Endothelial cell (in vitro differentiated cells): ENCODE measurements at regions not wholly inside any gene's neighbourhood (a gene's known extent, or its start where the extent isn't known, plus 50 kb on each side); places are given as distances from the start of the nearest gene placed in this dataset.

Source experiments
- DNase-seq: peaks from one replicate; pipeline ENCODE4 v3.0.0; 2021; ENCODE audit warnings: low spot score
- H3K27ac Mint-ChIP-seq: one replicate; pipeline ENCODE4 v1.8.0; 2021; ENCODE audit warnings: mixed read lengths, inconsistent platforms; ENCODE audit not compliant: unreplicated experiment
- H3K27me3 Mint-ChIP-seq: one replicate; pipeline ENCODE4 v1.8.0; 2021; ENCODE audit warnings: mild to moderate bottlenecking, moderate library complexity, mixed read lengths, inconsistent platforms; ENCODE audit not compliant: unreplicated experiment
- H3K36me3 Mint-ChIP-seq: one replicate; pipeline ENCODE4 v1.8.0; 2021; ENCODE audit warnings: mild to moderate bottlenecking, low read depth, mixed read lengths, inconsistent platforms; ENCODE audit not compliant: unreplicated experiment
- H3K4me1 Mint-ChIP-seq: one replicate; pipeline ENCODE4 v1.8.0; 2021; ENCODE audit warnings: mild to moderate bottlenecking, mixed read lengths, inconsistent platforms; ENCODE audit not compliant: unreplicated experiment
- H3K4me3 Mint-ChIP-seq: one replicate; pipeline ENCODE4 v1.8.0; 2021; ENCODE audit warnings: mild to moderate bottlenecking, mixed read lengths, inconsistent platforms; ENCODE audit not compliant: unreplicated experiment
- H3K9me3 Mint-ChIP-seq: one replicate; pipeline ENCODE4 v1.8.0; 2021; ENCODE audit warnings: mixed read lengths, inconsistent platforms; ENCODE audit not compliant: unreplicated experiment
- TF ChIP-seq, protein P1 (sequence below): fragments of 200-600 bp; sonication (generic); IDR thresholded peaks from one replicate; pipeline ENCODE4 v1.5.0; 2021; ENCODE audit warnings: antibody characterized with exemption; ENCODE audit not compliant: unreplicated experiment

DNA sequence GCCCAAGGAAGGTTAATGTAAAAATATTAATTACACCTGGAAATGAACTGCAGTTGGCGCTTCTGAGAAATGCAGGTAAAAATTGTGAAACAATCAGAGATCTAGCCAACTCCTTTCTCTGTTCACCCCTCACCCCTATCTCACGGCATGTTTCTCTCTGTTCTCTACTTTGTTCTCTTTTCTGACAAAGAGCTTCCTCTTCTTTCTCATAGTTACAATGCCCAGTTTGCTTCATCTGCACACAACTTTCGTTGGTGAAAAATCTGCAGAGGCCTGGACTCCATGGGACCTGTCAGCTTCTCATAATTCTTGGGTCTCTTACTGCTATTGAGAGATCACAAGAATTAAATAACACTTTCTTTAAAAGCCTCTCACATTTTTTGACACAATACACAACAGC lies 212.9 kb upstream of the LRRN1 start:
- Mint-ChIP-seq H3K27ac (no peak overlapping the region), H3K27me3 (peaks cover 1% of the 10 kb centered on the region), H3K4me1 (no peaks in the 10 kb centered on the region), H3K4me3 (no peak overlapping the region), H3K9me3 (peaks cover 28% of the 10 kb centered on the region), H3K36me3 (peaks cover 3% of the 10 kb centered on the region)
- TF ChIP-seq, protein P1, sequence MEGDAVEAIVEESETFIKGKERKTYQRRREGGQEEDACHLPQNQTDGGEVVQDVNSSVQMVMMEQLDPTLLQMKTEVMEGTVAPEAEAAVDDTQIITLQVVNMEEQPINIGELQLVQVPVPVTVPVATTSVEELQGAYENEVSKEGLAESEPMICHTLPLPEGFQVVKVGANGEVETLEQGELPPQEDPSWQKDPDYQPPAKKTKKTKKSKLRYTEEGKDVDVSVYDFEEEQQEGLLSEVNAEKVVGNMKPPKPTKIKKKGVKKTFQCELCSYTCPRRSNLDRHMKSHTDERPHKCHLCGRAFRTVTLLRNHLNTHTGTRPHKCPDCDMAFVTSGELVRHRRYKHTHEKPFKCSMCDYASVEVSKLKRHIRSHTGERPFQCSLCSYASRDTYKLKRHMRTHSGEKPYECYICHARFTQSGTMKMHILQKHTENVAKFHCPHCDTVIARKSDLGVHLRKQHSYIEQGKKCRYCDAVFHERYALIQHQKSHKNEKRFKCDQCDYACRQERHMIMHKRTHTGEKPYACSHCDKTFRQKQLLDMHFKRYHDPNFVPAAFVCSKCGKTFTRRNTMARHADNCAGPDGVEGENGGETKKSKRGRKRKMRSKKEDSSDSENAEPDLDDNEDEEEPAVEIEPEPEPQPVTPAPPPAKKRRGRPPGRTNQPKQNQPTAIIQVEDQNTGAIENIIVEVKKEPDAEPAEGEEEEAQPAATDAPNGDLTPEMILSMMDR = no peak
- DNase-seq = no peak

- no peak overlapping the region for H3K27ac Mint-ChIP-seq
Observed at GRCh38 chr3:3579658-3580057, 219.6 kb upstream of the LRRN1 start.

GRCh38 chr3:3578718-3579117 lies 220.5 kb upstream of the LRRN1 start:
- Mint-ChIP-seq H3K27me3 (peaks cover 5% of the 10 kb centered on the region), H3K36me3 (peaks cover 6% of the 10 kb centered on the region), H3K9me3 (peaks cover 19% of the 10 kb centered on the region), H3K4me3 (no peak overlapping the region), H3K4me1 (no peaks in the 10 kb centered on the region), H3K27ac (no peak overlapping the region)
- TF ChIP-seq, protein P1 = no peak
- DNase-seq = no peak

More at GRCh38 chr3:3579658-3580057, 219.6 kb upstream of the LRRN1 start:
- H3K36me3 Mint-ChIP-seq = peaks cover 6% of the 10 kb centered on the region
- peaks cover 19% of the 10 kb centered on the region for H3K9me3 Mint-ChIP-seq
- peaks cover 5% of the 10 kb centered on the region for H3K27me3 Mint-ChIP-seq
- no peak overlapping the region for H3K4me3 Mint-ChIP-seq
- no peak for DNase-seq
- H3K4me1 Mint-ChIP-seq = no peaks in the 10 kb centered on the region
- TF ChIP-seq, protein P1 = no peak

- Mint-ChIP-seq H3K9me3 (peaks cover 19% of the 10 kb centered on the region), H3K4me1 (no peaks in the 10 kb centered on the region), H3K27ac (no peak overlapping the region), H3K36me3 (peaks cover 6% of the 10 kb centered on the region), H3K27me3 (peaks cover 5% of the 10 kb centered on the region), H3K4me3 (no peak overlapping the region)
- no peak for DNase-seq
- TF ChIP-seq, protein P1 = no peak
Observed at GRCh38 chr3:3577823-3578222, 221.4 kb upstream of the LRRN1 start.

- Mint-ChIP-seq H3K9me3 (peaks cover 13% of the 10 kb centered on the region), H3K4me1 (no peaks in the 10 kb centered on the region), H3K27ac (no peak overlapping the region), H3K36me3 (peaks cover 4% of the 10 kb centered on the region), H3K4me3 (no peak overlapping the region), H3K27me3 (peaks cover 3% of the 10 kb centered on the region)
- TF ChIP-seq, protein P1 = no peak
- DNase-seq = no peak
Observed at GRCh38 chr3:3573341-3573740, 225.9 kb upstream of the LRRN1 start.
